HEK293T (cell line): ENCODE measurements at regions not wholly inside any gene's neighbourhood (a gene's known extent, or its start where the extent isn't known, plus 50 kb on each side); places are given as distances from the start of the nearest gene placed in this dataset.

Experiments used
- FOXM1 ChIP-seq: fragments of 450-650 bp; IDR thresholded peaks from 2 replicates; pipeline ENCODE4 v1.6.1; 2017; ENCODE audit warnings: mild to moderate bottlenecking, borderline replicate concordance
- TARDBP ChIP-seq: fragments of 450-650 bp; IDR thresholded peaks from 2 replicates; pipeline ENCODE4 v1.6.1; 2016

GRCh38 chrX:69284491-69284890 lies 119.2 kb upstream of the PJA1 start:
- no peak for TF ChIP-seq FOXM1
- TF ChIP-seq TARDBP, result no peak
